Endodermal cell (in vitro differentiated cells): ENCODE measurements at regions not wholly inside any gene's neighbourhood (a gene's known extent, or its start where the extent isn't known, plus 50 kb on each side); places are given as distances from the start of the nearest gene placed in this dataset.

Source experiments
- DNase-seq: peaks from one replicate; pipeline ENCODE4 v3.0.0-alpha.2; 2017
- H3K27ac ChIP-seq: 2 replicates; pipeline ENCODE4 v1.5.1; 2013; ENCODE audit warnings: mild to moderate bottlenecking, low read depth, low read length, moderate library complexity
- H3K27me3 ChIP-seq: 2 replicates; pipeline ENCODE4 v1.6.1; 2013; ENCODE audit warnings: mild to moderate bottlenecking, low read length, moderate library complexity; ENCODE audit not compliant: insufficient read depth, control insufficient read depth, poor library complexity, severe bottlenecking
- H3K36me3 ChIP-seq: 2 replicates; pipeline ENCODE4 v1.7.0; 2013; ENCODE audit warnings: mild to moderate bottlenecking, low read length, moderate library complexity; ENCODE audit not compliant: control insufficient read depth, insufficient read depth
- H3K4me1 ChIP-seq: one replicate; pipeline ENCODE4 v1.7.0; 2013; ENCODE audit warnings: low read length; ENCODE audit not compliant: control insufficient read depth, insufficient read depth
- H3K4me3 ChIP-seq: 2 replicates; pipeline ENCODE4 v1.5.1; 2013; ENCODE audit warnings: mild to moderate bottlenecking, low read length, moderate library complexity
- H3K9ac ChIP-seq: 2 replicates; pipeline ENCODE4 v1.6.1; 2013; ENCODE audit warnings: mild to moderate bottlenecking, low read length, moderate library complexity; ENCODE audit not compliant: poor library complexity, severe bottlenecking; ENCODE audit errors: extremely low read depth
- H3K9me3 ChIP-seq: 2 replicates; pipeline ENCODE4 v1.6.1; 2013; ENCODE audit warnings: mild to moderate bottlenecking, low read length, moderate library complexity; ENCODE audit not compliant: control insufficient read depth
- H3K27ac Mint-ChIP-seq: 2 replicates; pipeline ENCODE4 v1.8.0; 2020; ENCODE audit warnings: mixed read lengths
- H3K27me3 Mint-ChIP-seq: 2 replicates; pipeline ENCODE4 v1.8.0; 2021; ENCODE audit warnings: mild to moderate bottlenecking, mixed read lengths; ENCODE audit not compliant: insufficient read depth
- H3K36me3 Mint-ChIP-seq: 2 replicates; pipeline ENCODE4 v1.8.0; 2020; ENCODE audit warnings: low read depth, mixed read lengths
- H3K4me1 Mint-ChIP-seq: 2 replicates; pipeline ENCODE4 v1.8.0; 2020; ENCODE audit warnings: mixed read lengths
- H3K4me3 Mint-ChIP-seq: 2 replicates; pipeline ENCODE4 v1.8.0; 2020; ENCODE audit warnings: mild to moderate bottlenecking, moderate library complexity, mixed read lengths
- H3K9me3 Mint-ChIP-seq: 2 replicates; pipeline ENCODE4 v1.8.0; 2020; ENCODE audit warnings: mild to moderate bottlenecking, mixed read lengths
- CTCF ChIP-seq: fragments of 200-600 bp; sonication (generic); conservative IDR thresholded peaks from 2 replicates; pipeline ENCODE4 v1.5.0; 2021; ENCODE audit warnings: antibody characterized with exemption, mild to moderate bottlenecking
- WGBS, 2 experiments: methylation state at CpG; one replicate each; pipeline versions ENCODE4 v1.1.5 to v1.1.7; 2013; ENCODE audit warnings: missing lambda C conversion rate in 2 of 2, mixed read lengths in 1 of 2; ENCODE audit not compliant: insufficient coverage in 1 of 2, insufficient read length in 1 of 2; 5-methylcytosine and 5-hydroxymethylcytosine counted together

GRCh38 chr2:13260402-13260801 lies 543.7 kb downstream of the TRIB2 start:
- Histone ChIP-seq H3K9me3 (peaks cover 67% of the 10 kb centered on the region), H3K27me3 (no peaks in the 10 kb centered on the region), H3K4me3 (no peak overlapping the region), H3K4me1 (no peaks in the 10 kb centered on the region), H3K9ac (no peak overlapping the region), H3K27ac (no peak overlapping the region), H3K36me3 (no peaks in the 10 kb centered on the region)
- TF ChIP-seq CTCF = no peak
- Mint-ChIP-seq H3K4me1 (no peaks in the 10 kb centered on the region), H3K27me3 (no peaks in the 10 kb centered on the region), H3K9me3 (peaks cover 37% of the 10 kb centered on the region), H3K36me3 (no peaks in the 10 kb centered on the region), H3K4me3 (no peak overlapping the region), H3K27ac (no peak overlapping the region)
- 63 to 64% methylated on average over 2 of the region's 2 CpGs for WGBS, 2 experiments
- DNase-seq = peak; percentile 71

- Histone ChIP-seq H3K27ac (no peak overlapping the region), H3K36me3 (no peaks in the 10 kb centered on the region), H3K4me1 (no peaks in the 10 kb centered on the region), H3K9ac (no peak overlapping the region), H3K27me3 (no peaks in the 10 kb centered on the region), H3K4me3 (no peak overlapping the region), H3K9me3 (peaks cover 44% of the 10 kb centered on the region)
- H3K4me3 Mint-ChIP-seq = no peak overlapping the region
- H3K36me3 Mint-ChIP-seq = no peaks in the 10 kb centered on the region
- WGBS, 2 experiments = 61% methylated on average over 1 of the region's 1 CpG; no CpG with 5 or more reads in 1 of the 2 experiments
- no peaks in the 10 kb centered on the region for H3K4me1 Mint-ChIP-seq
- no peak overlapping the region for H3K27ac Mint-ChIP-seq
- no peak for DNase-seq
- peaks cover 22% of the 10 kb centered on the region for H3K9me3 Mint-ChIP-seq
- no peak for TF ChIP-seq CTCF
- no peaks in the 10 kb centered on the region for H3K27me3 Mint-ChIP-seq
Observed at GRCh38 chr2:13266166-13266565, 549.4 kb downstream of the TRIB2 start.

- Histone ChIP-seq H3K27me3 (no peaks in the 10 kb centered on the region), H3K9ac (no peak overlapping the region), H3K27ac (no peak overlapping the region), H3K4me3 (no peak overlapping the region), H3K36me3 (no peaks in the 10 kb centered on the region), H3K9me3 (peaks cover 59% of the 10 kb centered on the region), H3K4me1 (no peaks in the 10 kb centered on the region)
- H3K9me3 Mint-ChIP-seq = peaks cover 32% of the 10 kb centered on the region
- TF ChIP-seq CTCF = no peak
- 86% methylated on average over 8 of the region's 8 CpGs for WGBS, 2 experiments
- no peaks in the 10 kb centered on the region for H3K4me1 Mint-ChIP-seq
- DNase-seq = no peak
- no peak overlapping the region for H3K27ac Mint-ChIP-seq
- no peaks in the 10 kb centered on the region for H3K27me3 Mint-ChIP-seq
- no peaks in the 10 kb centered on the region for H3K36me3 Mint-ChIP-seq
- H3K4me3 Mint-ChIP-seq = no peak overlapping the region
Observed at GRCh38 chr2:13284688-13285087, 568.0 kb downstream of the TRIB2 start.
